Lung (tissue), 11 donors: ENCODE measurements at regions not wholly inside any gene's neighbourhood (a gene's known extent, or its start where the extent isn't known, plus 50 kb on each side); places are given as distances from the start of the nearest gene placed in this dataset.

Source experiments
- ATAC-seq: fragments of 200-7000 bp; cut with Tn5 transposase; one replicate; pipeline ENCODE4 v1.9.1; 2020; ENCODE audit warnings: moderate number of reproducible peaks; ENCODE audit not compliant: insufficient read depth, low FRiP score
- DNase-seq, 3 donors: peaks; one replicate each; pipeline ENCODE4 v3.0.0-alpha.2; 2013 to 2017
- H3K27ac ChIP-seq, 2 donors: one replicate each; pipeline ENCODE4 v1.5.1; 2013; ENCODE audit warnings: mild to moderate bottlenecking in 2 of 2, moderate library complexity in 2 of 2, control low read depth in 1 of 2, inconsistent platforms in 1 of 2, low read depth in 1 of 2, low read length in 1 of 2
- H3K27me3 ChIP-seq, 3 donors: one replicate each; pipeline ENCODE4 v1.5.1; 2013; ENCODE audit warnings: low read length in 2 of 3; ENCODE audit not compliant: control insufficient read depth in 3 of 3, insufficient read depth in 3 of 3
- H3K36me3 ChIP-seq, 4 donors: one replicate each; pipeline ENCODE4 v1.5.1; 2013; ENCODE audit warnings: low read length in 4 of 4, mild to moderate bottlenecking in 1 of 4, moderate library complexity in 1 of 4; ENCODE audit not compliant: control insufficient read depth in 4 of 4, insufficient read depth in 4 of 4
- H3K4me1 ChIP-seq, 5 donors: one replicate each; pipeline ENCODE4 v1.5.1; 2013; ENCODE audit warnings: low read length in 5 of 5, mild to moderate bottlenecking in 2 of 5, moderate library complexity in 1 of 5; ENCODE audit not compliant: control insufficient read depth in 5 of 5, insufficient read depth in 5 of 5
- H3K4me3 ChIP-seq: one replicate; pipeline ENCODE4 v1.5.1; 2013; ENCODE audit warnings: mild to moderate bottlenecking, control low read depth, moderate library complexity
- H3K9ac ChIP-seq, 2 donors: one replicate each; pipeline ENCODE4 v1.5.1; 2013; ENCODE audit warnings: low read length in 2 of 2, control low read depth in 1 of 2; ENCODE audit not compliant: insufficient read depth in 1 of 2
- H3K9me3 ChIP-seq, 4 donors: one replicate each; pipeline ENCODE4 v1.5.1; 2013; ENCODE audit warnings: low read length in 3 of 4, mild to moderate bottlenecking in 1 of 4, moderate library complexity in 1 of 4; ENCODE audit not compliant: control insufficient read depth in 4 of 4, insufficient read depth in 3 of 4
- WGBS, 2 donors: extraction: QIAGEN DNeasy Blood & Tissue Kit; methylation state at CpG; one replicate each; pipeline ENCODE4 v1.1.7; 2013; 5-methylcytosine and 5-hydroxymethylcytosine counted together
- TF ChIP-seq, protein P1 (sequence below): IDR thresholded peaks from 2 replicates; pipeline ENCODE4 v1.5.1; 2012; ENCODE audit warnings: mild to moderate bottlenecking; ENCODE audit errors: control extremely low read depth, extremely low read depth
- donor health status: control.
- donor health status: control.
- donor health status: Bipolar disorder and iron deficiency.
- donor health status: healthy.
- donor health status: DM: yes; HTN: yes; CAD: no.

DNA sequence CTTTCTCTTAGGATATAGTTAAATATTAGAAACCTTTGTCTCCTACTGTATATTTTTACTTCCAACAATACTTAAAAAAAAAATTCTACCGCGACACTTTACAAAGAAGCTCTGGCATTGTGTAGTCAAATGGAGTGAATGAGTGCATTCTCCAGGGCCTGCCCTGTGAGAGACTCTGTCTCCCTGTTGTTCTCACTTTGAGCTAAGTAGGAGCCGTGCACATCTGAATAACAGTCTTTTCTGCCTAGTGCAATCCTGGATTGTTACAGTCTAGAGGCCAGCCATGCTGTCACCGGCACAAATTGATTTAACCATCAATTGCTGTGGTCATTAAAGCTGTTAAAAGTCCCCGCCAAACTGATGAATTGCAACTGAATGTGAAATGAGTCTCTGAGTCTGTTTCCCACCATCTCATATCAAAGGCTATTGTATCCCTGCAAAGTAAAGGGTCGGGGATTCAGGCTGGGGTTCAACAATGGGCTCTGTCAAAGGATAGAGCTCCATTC, 156.0 kb downstream of the RFPL4B start:
- peaks cover 0 to 2% (median 0%) of the 10 kb centered on the region in 3 donors for H3K27me3 ChIP-seq
- no peak overlapping the region for H3K27ac ChIP-seq
- H3K9ac ChIP-seq, result no peak overlapping the region
- H3K4me3 ChIP-seq, result no peak overlapping the region
- DNase-seq (no peak), ATAC-seq (no peak)
- WGBS, 2 donors, result 78 to 87% methylated on average over 6 of the region's 6 CpGs
- peaks cover 0 to 22% (median 0%) of the 10 kb centered on the region in 5 donors for H3K4me1 ChIP-seq
- no peaks in the 10 kb centered on the region for H3K9me3 ChIP-seq
- H3K36me3 ChIP-seq, result no peaks in the 10 kb centered on the region
- TF ChIP-seq, protein P1, sequence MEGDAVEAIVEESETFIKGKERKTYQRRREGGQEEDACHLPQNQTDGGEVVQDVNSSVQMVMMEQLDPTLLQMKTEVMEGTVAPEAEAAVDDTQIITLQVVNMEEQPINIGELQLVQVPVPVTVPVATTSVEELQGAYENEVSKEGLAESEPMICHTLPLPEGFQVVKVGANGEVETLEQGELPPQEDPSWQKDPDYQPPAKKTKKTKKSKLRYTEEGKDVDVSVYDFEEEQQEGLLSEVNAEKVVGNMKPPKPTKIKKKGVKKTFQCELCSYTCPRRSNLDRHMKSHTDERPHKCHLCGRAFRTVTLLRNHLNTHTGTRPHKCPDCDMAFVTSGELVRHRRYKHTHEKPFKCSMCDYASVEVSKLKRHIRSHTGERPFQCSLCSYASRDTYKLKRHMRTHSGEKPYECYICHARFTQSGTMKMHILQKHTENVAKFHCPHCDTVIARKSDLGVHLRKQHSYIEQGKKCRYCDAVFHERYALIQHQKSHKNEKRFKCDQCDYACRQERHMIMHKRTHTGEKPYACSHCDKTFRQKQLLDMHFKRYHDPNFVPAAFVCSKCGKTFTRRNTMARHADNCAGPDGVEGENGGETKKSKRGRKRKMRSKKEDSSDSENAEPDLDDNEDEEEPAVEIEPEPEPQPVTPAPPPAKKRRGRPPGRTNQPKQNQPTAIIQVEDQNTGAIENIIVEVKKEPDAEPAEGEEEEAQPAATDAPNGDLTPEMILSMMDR, result no peak

DNA sequence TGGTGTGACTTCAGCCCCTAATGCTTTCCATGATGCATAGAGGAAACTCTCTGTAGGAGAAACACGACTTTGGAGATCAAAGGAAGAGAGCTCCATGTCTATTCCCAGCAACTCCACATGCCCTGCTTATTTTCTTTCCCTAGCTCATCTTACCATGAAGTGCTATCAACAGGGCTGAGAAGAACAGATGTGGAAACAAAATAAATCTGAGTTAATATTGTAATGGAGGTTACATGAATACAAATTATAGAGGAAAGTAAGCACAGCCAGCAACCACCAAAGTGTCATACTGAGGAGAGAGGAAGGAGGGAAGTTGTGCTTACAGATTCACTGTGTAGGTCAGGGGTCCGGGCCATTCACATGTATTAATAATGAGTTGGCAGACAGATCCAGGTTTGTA, 157.5 kb downstream of the RFPL4B start:
- WGBS, 2 donors, result 70 to 84% methylated on average over 2 of the region's 2 CpGs
- peaks cover 0 to 22% (median 0%) of the 10 kb centered on the region in 5 donors for H3K4me1 ChIP-seq
- no peak overlapping the region for H3K9ac ChIP-seq
- TF ChIP-seq, protein P1, result no peak
- ATAC-seq (no peak), DNase-seq (no peak)
- no peaks in the 10 kb centered on the region for H3K9me3 ChIP-seq
- H3K36me3 ChIP-seq, result no peaks in the 10 kb centered on the region
- no peak overlapping the region for H3K27ac ChIP-seq
- peaks cover 0 to 2% (median 0%) of the 10 kb centered on the region in 3 donors for H3K27me3 ChIP-seq
- H3K4me3 ChIP-seq, result no peak overlapping the region

DNA sequence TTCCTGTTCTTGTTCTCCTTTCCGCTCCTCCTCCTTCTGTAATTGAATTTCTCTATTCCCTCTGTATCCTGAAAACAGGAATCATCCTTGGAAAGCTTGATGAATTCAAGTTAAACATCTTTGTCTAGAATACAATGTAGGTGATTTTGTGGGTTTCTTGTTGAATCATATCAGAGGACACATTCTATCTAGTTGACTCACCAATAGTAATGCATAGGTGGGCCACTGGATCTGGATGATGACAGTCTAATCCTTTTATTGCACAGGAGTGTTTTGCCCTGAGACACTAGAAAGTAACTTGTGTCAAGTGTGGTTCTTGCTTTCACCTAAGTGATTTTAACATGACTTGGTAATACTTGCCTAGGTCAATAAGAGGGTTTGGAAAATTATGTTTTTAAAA, 164.3 kb downstream of the RFPL4B start:
- Histone ChIP-seq H3K4me1 (no peaks in the 10 kb centered on the region), H3K36me3 (no peaks in the 10 kb centered on the region), H3K27me3 (peaks cover 0 to 5% (median 0%) of the 10 kb centered on the region in 3 donors), H3K27ac (no peak overlapping the region), H3K9ac (no peak overlapping the region), H3K9me3 (no peaks in the 10 kb centered on the region), H3K4me3 (no peak overlapping the region)
- WGBS, 2 donors, result 81 to 89% methylated on average over 1 of the region's 1 CpG
- DNase-seq (no peak), ATAC-seq (no peak)
- TF ChIP-seq, protein P1, result no peak

DNA sequence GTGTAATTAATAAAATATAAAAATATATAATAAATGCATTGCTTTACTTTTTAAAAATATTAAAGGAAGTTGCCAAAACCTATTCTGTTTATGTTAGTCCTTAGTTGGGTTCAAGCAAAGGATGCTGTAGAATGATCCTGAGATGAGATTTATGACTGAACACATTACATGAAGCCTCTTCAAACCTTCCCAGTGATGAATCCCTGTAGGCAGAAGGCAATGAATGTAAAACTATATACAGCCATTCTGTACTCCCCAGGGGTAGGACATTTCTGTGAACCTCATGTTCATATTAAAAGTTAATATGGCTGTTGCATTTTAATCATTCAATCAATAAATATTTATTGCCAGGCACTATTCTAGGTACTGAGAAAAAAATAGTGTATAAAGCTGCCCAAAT, 166.0 kb downstream of the RFPL4B start:
- Histone ChIP-seq H3K4me1 (no peaks in the 10 kb centered on the region), H3K9ac (no peak overlapping the region), H3K9me3 (no peaks in the 10 kb centered on the region), H3K36me3 (no peaks in the 10 kb centered on the region), H3K27ac (no peak overlapping the region), H3K4me3 (no peak overlapping the region), H3K27me3 (peaks cover 0 to 19% (median 0%) of the 10 kb centered on the region in 3 donors)
- ATAC-seq, result no peak
- no peak for DNase-seq
- TF ChIP-seq, protein P1, result no peak
